Ovary (tissue), 3 donors: ENCODE measurements at regions not wholly inside any gene's neighbourhood (a gene's known extent, or its start where the extent isn't known, plus 50 kb on each side); places are given as distances from the start of the nearest gene placed in this dataset.

Source experiments
- CTCF ChIP-seq, 3 donors: fragments of 450-650 bp in 2 of 3; fragments of 200-600 bp in 1 of 3; IDR thresholded peaks; one replicate each; pipeline versions ENCODE4 v1.5.1 to v1.8.0; 2016 to 2022; ENCODE audit warnings: antibody characterized with exemption in 3 of 3, mild to moderate bottlenecking in 1 of 3
- POLR2A ChIP-seq: fragments of 450-650 bp; IDR thresholded peaks from one replicate; pipeline ENCODE4 v1.6.1; 2017; ENCODE audit warnings: antibody characterized with exemption, mild to moderate bottlenecking, moderate library complexity
- donor health status: DM: no; HTN: no; CAD: no.

GRCh38 chr13:20348018-20348417 lies 115.9 kb upstream of the GJB6 start:
- TF ChIP-seq POLR2A (no peak), CTCF (IDR thresholded peaks at IDR 0.05) (no peak)
